NCI-H774 (cell line): ENCODE measurements at regions not wholly inside any gene's neighbourhood (a gene's known extent, or its start where the extent isn't known, plus 50 kb on each side); places are given as distances from the start of the nearest gene placed in this dataset.

ENCODE experiments used
- DNase-seq: peaks from one replicate; lab custom pipeline; 2025; lab: John Stamatoyannopoulos, UW

DNA sequence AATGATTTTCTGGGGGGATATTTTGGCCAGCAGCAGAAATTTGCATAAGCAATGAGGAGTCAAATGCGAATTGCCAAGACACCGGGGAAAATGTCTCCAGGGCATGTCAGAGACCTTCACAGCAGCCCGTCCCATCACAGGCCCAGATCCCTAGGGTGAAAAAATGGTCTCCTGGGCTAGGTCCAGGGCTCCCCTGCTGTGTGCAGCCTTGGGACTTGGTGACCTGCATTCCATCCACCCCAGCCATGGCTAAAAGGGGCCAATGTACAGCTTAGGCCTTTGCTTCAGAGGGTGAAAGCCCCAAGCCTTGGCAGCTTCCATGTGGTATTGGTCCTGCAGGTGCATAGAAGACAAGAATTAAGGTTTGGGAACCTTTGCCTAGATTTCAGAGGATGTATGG, 534.5 kb upstream of the MEF2C start:
- no peak for DNase-seq

GRCh38 chr5:89411891-89412290, 528.9 kb upstream of the MEF2C start:
- DNase-seq: no peak

- DNase-seq: no peak
Measured at GRCh38 chr5:89407054-89407453, 524.1 kb upstream of the MEF2C start.

DNA sequence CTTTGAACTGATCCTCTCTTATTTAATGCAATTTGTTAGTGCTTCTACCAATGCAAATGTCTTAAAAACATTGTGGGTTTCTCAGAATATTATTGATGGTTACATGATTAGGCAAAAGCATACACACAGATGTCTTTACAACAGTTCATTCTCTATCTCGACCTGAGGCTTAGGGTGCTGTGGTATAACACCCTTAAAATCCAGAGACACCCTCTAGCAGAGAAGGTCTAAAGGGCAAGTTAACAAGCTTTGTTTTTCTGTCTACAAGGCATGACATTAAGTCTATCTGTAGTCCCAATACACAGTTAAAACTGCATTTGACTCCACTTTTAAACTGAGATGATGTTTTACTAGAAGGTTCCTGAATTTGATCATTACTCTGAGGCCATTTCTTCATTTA, 518.7 kb upstream of the MEF2C start:
- no peak for DNase-seq

GRCh38 chr5:89401012-89401411, 518.0 kb upstream of the MEF2C start:
- DNase-seq: no peak

- DNase-seq: no peak
Measured at GRCh38 chr5:89399548-89399947, 516.6 kb upstream of the MEF2C start.

DNA sequence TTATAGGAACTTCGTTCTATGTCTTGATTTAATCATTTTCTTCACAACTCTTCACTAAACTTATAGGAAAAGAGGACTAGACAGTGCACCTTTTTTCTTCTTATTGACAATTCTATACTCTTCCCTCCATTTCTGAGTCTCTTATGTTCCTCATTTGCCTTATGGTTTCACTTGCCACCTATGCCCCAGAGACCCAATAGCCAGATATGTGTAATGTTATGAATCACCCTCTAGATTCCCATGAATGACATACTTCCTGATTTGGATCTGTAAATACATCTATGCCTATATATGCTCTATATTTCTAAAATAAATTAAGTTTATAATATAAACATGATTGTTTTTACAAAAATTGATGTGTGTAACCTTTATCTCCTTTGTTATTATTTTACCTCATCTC, 514.1 kb upstream of the MEF2C start:
- no peak for DNase-seq

GRCh38 chr5:89396278-89396954, 513.4 kb upstream of the MEF2C start:
- no peak for DNase-seq

DNA sequence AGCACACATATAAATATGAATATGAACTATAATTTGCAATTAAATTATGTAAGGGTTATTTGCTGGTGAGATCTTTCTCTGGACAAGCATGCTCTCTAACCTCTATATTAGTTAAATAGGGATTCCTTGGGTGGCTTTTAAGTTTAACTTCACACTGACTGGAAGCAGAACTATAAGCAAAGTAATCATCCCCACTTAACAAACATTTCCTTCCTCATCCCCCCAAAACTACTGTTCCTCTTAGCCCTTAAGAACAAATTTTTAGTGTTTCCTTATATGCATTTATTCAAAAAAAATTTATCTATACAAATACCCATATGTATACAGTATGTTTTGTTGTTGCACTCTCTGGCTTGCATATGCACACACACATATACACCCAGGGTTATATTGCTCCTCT, 512.1 kb upstream of the MEF2C start:
- no peak for DNase-seq

DNA sequence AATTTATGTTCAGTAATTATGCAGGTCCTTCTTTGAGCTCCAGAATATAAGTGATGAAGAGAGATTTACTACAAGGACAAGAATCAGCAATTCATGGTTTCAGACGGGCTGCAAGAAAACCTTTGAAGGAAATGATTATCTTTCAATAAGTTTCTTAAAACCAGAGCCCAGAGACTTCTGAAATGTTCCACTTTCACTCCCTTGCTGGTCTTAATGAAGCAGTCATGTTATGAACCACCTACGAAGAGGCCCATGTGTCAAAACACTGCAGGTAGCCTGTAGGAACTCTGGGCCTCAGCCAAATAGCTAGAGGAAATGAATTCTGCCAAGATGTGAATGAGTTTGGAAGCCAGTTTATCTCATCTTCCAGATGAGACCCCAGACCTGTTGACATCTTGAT, 505.9 kb upstream of the MEF2C start:
- no peak for DNase-seq

- DNase-seq: no peak
Measured at GRCh38 chr5:89384391-89384790, 501.4 kb upstream of the MEF2C start.

DNA sequence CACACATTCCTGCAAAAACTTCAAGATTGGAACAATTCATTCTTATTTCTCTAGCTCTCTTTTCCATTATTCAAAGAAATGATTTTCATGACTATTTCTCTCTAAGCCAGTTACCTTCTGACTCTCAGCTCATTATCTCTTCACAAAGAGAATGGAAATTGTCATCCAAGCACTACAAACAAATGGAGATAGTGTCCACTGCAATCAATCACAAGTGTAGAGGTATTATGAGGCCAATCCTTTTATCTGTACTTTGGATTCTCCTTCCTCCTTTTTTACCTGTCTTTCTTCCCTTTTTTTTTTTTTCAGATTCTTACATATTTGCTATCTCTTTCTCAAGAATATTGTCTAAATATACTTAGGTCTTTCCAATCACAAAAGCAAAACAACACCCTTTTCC, 497.7 kb upstream of the MEF2C start:
- DNase-seq: no peak

GRCh38 chr5:89377767-89378455, 494.9 kb upstream of the MEF2C start:
- DNase-seq: peak; percentile 6

DNA sequence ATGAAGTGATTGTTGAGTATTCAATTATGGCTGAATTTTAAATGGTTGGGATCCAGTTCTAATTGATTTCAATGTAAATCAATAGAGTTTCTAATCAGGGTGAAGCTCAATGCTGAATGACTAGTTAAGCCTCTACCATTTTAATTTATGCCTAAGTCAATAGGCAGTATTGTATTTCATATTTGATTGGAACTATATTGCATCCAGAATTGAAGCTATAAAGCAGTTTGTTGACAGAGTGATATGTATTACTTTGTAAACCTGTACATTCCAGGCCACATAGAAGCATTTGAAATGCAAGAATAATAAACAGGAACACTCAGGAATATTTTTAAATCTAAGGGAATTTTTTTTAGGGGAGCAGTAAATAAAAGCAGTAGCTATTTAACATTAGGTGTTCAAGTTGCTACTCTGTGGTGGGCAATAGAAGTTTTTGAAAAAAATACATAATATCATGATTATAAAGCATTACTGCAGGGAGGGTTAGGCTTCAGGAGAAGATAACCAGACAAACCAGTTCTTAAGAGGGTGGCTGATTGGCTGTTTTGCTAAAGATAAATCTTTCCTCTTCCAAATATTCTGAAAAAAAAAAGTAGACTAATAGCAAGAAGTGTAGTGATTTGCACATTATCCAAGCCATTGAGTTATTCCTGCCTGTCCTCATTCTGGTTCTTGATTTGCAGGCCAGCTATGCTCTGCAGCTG, 492.0 kb upstream of the MEF2C start:
- peak; percentile 11 for DNase-seq

DNA sequence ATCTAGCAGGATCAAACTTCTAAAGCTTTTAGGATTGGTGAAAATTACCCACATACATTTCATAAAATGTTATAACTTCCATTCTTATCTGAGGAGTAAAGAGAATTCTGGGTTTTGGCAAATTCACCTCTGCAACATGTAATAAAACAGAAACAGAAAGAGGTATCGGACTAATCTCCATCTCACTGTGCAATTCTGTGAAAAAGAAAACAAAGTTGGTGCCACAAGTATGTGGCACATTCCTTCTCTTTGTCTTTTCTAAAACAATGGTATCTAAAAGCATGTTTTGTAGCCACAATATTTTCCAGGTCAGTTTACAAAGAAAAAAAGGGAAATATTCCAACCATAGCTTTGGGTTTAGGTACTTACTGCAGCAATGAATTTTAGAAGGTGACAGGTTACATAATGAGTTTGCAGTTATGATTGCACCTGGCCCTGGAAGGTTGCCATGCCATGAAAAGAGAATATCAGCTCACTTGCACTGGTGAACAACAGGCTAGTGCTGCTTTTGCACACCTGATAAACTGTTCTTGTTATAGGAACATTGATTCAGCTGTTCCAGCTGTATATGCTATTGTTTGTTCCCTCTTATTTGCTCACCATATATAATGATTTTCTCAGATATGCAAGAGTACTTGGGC, 491.3 kb upstream of the MEF2C start:
- DNase-seq: peak; percentile 74

GRCh38 chr5:89372176-89372575, 489.2 kb upstream of the MEF2C start:
- no peak for DNase-seq

DNA sequence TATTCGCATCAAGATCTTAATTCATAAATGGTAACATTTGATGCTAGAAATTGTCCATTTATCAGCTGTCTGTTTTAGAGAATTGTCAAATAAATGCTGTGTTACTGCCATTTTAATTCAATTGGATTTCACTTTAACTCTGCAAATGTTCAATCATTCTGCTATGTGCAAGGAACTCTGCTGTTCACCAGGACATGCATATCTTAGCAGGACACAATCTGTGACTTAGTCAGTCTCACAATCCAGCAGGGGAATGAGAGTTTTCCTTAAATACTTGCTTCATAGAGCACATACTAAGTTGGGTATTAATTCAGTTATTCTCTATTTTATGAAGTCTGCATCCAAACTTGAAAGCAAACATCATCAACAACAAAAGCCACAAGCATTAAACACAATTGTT, 488.7 kb upstream of the MEF2C start:
- DNase-seq: no peak

GRCh38 chr5:89359046-89359445, 476.1 kb upstream of the MEF2C start:
- DNase-seq: no peak

GRCh38 chr5:89353837-89354551, 471.0 kb upstream of the MEF2C start:
- no peak for DNase-seq

GRCh38 chr5:89351975-89352374, 469.0 kb upstream of the MEF2C start:
- no peak for DNase-seq

DNA sequence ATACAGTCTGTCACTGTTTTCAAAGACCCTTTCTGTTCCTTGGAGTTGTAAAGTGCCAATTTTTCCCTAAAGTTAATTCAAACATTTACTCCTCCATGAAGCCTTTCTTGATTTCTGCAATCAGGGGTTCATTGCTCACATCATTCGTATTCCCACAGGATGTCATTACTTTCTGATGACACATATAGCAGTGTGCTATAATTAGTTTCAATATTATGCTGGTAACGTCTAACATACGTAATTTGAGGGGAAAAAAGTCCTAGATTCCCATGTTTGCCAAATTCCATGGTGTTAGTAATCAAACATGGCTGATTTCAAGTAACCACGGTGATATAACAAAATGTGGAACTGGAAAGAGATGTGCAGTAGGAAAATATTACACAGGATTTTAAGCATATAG, 468.2 kb upstream of the MEF2C start:
- no peak for DNase-seq

DNA sequence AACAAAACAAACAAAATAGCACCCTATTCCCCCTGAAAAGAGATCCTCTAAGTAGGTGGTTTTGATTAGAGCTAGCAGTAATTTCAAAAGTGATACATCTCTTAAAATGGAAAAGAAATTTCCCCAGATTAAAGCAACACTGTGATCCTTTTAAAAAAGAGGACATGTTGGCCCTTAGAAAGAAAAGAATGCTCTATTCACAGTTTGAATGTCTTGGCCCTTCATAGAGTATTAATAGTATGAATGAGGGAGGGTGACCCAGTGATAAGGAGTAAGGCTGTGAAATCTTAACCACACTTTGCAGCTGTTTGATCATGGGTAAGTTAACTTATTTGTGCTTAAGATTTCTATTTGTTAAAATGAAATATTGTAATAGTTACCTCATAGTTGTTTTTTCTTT, 467.7 kb upstream of the MEF2C start:
- DNase-seq: no peak
